Osteocyte (in vitro differentiated cells): ENCODE measurements at regions not wholly inside any gene's neighbourhood (a gene's known extent, or its start where the extent isn't known, plus 50 kb on each side); places are given as distances from the start of the nearest gene placed in this dataset.

Source experiments
- DNase-seq: peaks from one replicate; pipeline ENCODE4 v3.0.0; 2021; ENCODE audit warnings: mixed read lengths; ENCODE audit not compliant: unreplicated experiment; ENCODE audit errors: extremely low spot score
- H3K27ac Mint-ChIP-seq: one replicate; pipeline ENCODE4 v1.8.0; 2021; ENCODE audit warnings: mild to moderate bottlenecking, mixed read lengths; ENCODE audit not compliant: unreplicated experiment
- H3K27me3 Mint-ChIP-seq: one replicate; pipeline ENCODE4 v1.8.0; 2021; ENCODE audit warnings: mixed read lengths; ENCODE audit not compliant: unreplicated experiment
- H3K36me3 Mint-ChIP-seq: one replicate; pipeline ENCODE4 v1.8.0; 2021; ENCODE audit warnings: mixed read lengths; ENCODE audit not compliant: unreplicated experiment
- H3K4me1 Mint-ChIP-seq: one replicate; pipeline ENCODE4 v1.8.0; 2021; ENCODE audit warnings: mixed read lengths; ENCODE audit not compliant: unreplicated experiment
- H3K4me3 Mint-ChIP-seq: one replicate; pipeline ENCODE4 v1.8.0; 2021; ENCODE audit warnings: mild to moderate bottlenecking, moderate library complexity, mixed read lengths; ENCODE audit not compliant: unreplicated experiment
- H3K9me3 Mint-ChIP-seq: one replicate; pipeline ENCODE4 v1.8.0; 2021; ENCODE audit warnings: mixed read lengths; ENCODE audit not compliant: unreplicated experiment
- TF ChIP-seq, protein P1 (sequence below): fragments of 200-600 bp; sonication (generic); IDR thresholded peaks from 2 replicates; pipeline ENCODE4 v1.5.0; 2021; ENCODE audit warnings: antibody characterized with exemption, mild to moderate bottlenecking, moderate library complexity

DNA sequence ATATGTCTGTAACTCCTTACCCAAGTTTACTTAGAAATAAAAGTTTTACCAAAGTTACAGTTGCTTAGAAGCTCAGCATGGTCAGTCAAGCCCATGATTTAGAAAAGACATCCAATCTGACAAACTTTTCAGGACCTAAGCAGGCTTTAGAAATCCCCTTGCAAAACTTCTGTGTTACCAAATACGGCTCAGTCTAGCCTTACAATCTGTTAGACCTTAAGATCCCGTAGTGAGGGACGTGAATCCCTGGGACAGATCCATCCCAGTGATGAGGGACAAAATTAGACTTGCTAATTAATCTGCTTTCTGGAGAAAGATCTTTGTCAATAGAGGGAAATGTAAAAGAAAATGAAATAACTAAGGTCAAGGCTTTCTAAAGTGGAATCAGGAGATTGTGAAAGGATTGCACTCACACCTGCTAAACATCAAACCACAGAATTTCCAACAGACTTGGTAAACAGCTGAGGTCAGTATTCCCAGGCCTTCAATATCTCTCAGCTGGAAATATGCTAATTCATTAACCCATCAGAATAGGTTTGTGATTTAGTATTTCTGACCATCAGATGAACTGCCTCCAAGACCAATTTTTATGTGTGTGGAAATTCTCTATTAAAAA, 375.3 kb downstream of the DUSP10 start:
- Mint-ChIP-seq H3K9me3 (no peaks in the 10 kb centered on the region), H3K4me3 (no peak overlapping the region), H3K4me1 (no peaks in the 10 kb centered on the region), H3K36me3 (no peaks in the 10 kb centered on the region), H3K27ac (no peak overlapping the region), H3K27me3 (peaks cover 19% of the 10 kb centered on the region)
- no peak for DNase-seq
- TF ChIP-seq, protein P1, sequence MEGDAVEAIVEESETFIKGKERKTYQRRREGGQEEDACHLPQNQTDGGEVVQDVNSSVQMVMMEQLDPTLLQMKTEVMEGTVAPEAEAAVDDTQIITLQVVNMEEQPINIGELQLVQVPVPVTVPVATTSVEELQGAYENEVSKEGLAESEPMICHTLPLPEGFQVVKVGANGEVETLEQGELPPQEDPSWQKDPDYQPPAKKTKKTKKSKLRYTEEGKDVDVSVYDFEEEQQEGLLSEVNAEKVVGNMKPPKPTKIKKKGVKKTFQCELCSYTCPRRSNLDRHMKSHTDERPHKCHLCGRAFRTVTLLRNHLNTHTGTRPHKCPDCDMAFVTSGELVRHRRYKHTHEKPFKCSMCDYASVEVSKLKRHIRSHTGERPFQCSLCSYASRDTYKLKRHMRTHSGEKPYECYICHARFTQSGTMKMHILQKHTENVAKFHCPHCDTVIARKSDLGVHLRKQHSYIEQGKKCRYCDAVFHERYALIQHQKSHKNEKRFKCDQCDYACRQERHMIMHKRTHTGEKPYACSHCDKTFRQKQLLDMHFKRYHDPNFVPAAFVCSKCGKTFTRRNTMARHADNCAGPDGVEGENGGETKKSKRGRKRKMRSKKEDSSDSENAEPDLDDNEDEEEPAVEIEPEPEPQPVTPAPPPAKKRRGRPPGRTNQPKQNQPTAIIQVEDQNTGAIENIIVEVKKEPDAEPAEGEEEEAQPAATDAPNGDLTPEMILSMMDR, result no peak

DNA sequence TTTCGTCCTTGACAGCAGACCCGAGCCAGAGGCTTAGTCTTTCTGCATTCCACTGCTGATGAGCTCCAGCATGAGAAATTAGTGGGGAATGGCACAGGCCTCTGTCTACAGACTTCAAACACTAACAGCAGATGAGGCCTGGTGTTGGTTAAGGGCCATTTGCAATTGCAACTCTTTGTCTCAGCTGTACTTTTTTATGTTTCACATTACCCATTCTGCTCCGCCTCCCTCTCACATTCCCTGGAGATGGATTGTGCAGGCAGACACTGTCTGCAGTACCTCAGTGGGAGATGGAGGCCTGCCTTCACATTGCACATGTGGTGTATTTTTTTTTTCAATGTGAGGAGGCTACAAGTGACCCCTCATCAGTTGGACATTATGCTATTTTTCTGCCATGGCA, 370.2 kb downstream of the DUSP10 start:
- no peak overlapping the region for H3K4me3 Mint-ChIP-seq
- TF ChIP-seq, protein P1, result no peak
- H3K27ac Mint-ChIP-seq, result no peak overlapping the region
- peaks cover 6% of the 10 kb centered on the region for H3K27me3 Mint-ChIP-seq
- no peaks in the 10 kb centered on the region for H3K9me3 Mint-ChIP-seq
- no peaks in the 10 kb centered on the region for H3K36me3 Mint-ChIP-seq
- no peaks in the 10 kb centered on the region for H3K4me1 Mint-ChIP-seq
- DNase-seq, result no peak

DNA sequence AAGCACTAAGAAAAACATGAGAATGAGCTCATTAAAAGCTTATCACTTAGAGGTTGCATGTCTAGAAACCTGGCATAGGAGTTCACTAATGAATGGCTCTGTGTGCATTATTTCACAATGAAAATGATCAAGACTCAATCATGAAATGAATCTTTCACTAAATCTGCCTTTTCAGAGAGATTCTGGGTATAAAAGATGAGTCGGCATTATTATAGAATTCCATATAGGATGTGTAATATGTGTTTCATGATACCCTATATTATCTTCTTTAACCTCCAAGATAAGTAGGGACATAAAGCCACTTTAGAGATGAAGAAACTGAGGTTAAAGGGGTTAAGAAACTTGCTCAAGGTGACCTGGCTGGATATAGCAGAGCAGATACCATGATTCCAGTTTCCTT, 368.1 kb downstream of the DUSP10 start:
- Mint-ChIP-seq H3K36me3 (no peaks in the 10 kb centered on the region), H3K4me1 (no peaks in the 10 kb centered on the region), H3K9me3 (no peaks in the 10 kb centered on the region), H3K27ac (no peak overlapping the region), H3K4me3 (no peak overlapping the region), H3K27me3 (peaks cover 8% of the 10 kb centered on the region)
- TF ChIP-seq, protein P1, result no peak
- no peak for DNase-seq

DNA sequence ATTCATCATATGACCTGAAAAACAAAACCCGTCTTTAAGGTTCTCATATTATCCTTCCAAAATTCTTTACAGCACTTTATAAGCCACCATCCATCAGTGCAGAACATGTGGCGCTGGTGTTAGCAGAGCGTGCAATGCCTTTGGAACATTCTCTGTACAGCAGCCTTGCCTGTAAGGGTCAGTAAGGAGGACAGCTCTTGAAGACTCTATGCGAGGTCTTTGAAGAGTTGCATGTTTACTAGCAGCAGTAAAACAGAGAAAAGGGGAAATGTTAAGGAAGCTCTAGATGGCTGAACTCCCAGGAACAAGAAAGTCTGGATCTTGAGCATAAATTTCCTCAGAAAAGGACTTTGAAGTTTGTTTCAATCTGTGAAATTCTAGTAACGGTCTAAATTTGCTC, 365.6 kb downstream of the DUSP10 start:
- no peaks in the 10 kb centered on the region for H3K9me3 Mint-ChIP-seq
- peaks cover 10% of the 10 kb centered on the region for H3K27me3 Mint-ChIP-seq
- no peak for DNase-seq
- TF ChIP-seq, protein P1, result no peak
- no peak overlapping the region for H3K27ac Mint-ChIP-seq
- no peaks in the 10 kb centered on the region for H3K36me3 Mint-ChIP-seq
- H3K4me1 Mint-ChIP-seq, result no peaks in the 10 kb centered on the region
- H3K4me3 Mint-ChIP-seq, result no peak overlapping the region

GRCh38 chr1:221381910-221382623, 359.8 kb downstream of the DUSP10 start:
- Mint-ChIP-seq H3K4me3 (no peak overlapping the region), H3K9me3 (no peaks in the 10 kb centered on the region), H3K27ac (no peak overlapping the region), H3K27me3 (peaks cover 11% of the 10 kb centered on the region), H3K4me1 (no peaks in the 10 kb centered on the region), H3K36me3 (no peaks in the 10 kb centered on the region)
- DNase-seq, result no peak
- TF ChIP-seq, protein P1, result no peak
